HG03342 (cell line): ENCODE measurements at regions not wholly inside any gene's neighbourhood (a gene's known extent, or its start where the extent isn't known, plus 50 kb on each side); places are given as distances from the start of the nearest gene placed in this dataset.

ENCODE experiments used
- ATAC-seq: cut with Tn5 transposase; IDR thresholded peaks from one replicate; pipeline ENCODE4 v1.9.1; 2021; ENCODE audit warnings: mild to moderate bottlenecking, moderate library complexity; ENCODE audit not compliant: unreplicated experiment

DNA sequence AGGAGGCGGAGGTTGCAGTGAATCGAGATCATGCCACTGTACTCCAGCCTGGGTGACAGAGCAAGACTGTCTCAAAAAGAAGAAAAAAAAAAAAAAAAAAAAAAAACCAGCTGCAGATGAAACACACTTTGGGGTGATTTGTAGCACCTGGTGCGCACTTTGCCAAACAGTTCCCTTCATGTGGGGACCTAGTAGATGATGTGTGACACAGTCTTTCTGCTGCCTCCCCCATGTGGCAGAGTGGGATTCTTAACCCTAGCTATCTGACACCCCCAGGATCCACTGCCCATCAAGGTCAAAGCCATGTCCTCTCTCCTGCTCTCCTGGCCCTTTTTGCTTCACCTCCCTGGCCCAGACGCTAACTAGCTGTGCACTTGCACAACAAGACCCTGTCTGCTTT is 52.1 kb upstream of the PDZD8 start:
- no peak for ATAC-seq

DNA sequence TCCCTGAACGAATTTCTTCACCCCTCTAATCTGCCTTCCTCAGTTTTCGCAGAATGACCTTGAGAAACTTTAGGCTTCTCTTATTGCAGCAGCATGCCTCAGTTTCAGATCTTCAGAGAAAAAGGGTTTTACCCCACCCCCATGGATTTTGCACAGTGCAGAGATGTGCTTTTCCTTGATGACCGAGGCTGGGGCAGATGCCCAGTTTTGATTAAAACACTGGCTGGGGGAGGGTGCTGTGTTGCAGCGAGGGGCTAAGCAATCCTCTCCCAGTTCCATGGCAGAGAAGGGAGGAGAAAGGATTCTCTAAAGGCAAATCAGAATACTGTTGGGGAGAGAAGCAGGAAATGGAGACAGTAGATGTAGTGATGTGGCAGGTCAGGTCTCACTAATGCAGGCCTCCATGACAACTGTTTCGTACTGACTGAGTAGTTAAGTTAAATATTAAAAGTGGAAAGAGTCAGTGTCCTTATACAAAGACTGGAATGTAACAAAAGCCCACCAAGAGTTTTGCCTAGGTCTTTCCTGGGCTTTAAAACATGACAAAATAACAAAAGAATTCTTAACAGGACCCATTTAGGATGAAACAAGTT is 50.8 kb upstream of the PDZD8 start:
- ATAC-seq: peak; percentile 78

DNA sequence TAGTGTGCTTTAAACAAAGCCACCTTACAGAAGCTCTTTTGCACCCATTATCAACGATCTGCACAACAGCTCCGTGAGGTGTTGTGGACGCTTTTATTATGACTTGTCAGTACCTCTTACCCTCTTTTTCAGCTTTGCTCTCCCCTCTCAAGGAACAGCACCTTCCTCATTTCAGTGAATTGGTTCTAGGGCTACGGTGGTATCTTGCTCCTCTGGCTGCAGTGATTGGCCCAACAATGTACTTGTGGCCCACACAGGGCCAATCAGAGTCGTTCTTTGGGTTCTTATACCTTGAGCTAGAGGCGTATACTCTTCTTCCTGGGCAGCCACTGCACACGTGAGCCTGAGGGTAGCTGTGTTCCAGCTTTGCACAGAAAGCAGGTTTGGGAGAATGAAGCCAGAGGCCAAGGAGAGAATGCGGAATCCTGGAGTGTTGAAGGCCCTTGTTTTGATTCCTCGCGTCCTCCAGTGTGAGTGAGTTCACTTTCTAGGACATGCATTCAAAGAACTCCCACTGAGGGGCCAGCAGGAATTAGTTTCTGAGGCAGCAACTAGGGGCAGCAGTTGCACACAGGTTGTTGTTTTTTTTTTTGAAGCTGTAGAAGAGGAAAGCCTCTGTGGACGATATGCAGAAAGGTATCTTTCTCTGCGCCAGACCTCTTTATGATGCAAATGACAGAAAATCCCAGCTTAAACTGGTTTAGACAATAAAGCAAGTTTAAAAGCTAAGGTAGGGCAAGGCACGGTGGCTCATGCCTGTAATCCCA is 49.8 kb upstream of the PDZD8 start:
- ATAC-seq: no peak
